Caco-2 (cell line): ENCODE measurements at regions not wholly inside any gene's neighbourhood (a gene's known extent, or its start where the extent isn't known, plus 50 kb on each side); places are given as distances from the start of the nearest gene placed in this dataset.

ENCODE experiments used
- BruUV-seq: library from RNA; stranded (reverse); fragments of 400-500 nt; replicated peaks from 2 replicates; lab custom pipeline; 2021; lab: Mats Ljungman, UMichigan
- CTCF ChIA-PET: fragments of 300-600 bp; sonication (Branson Sonifier 250); formaldehyde crosslinking; loops from one replicate; lab custom pipeline; 2022; ENCODE audit warnings: antibody characterized with exemption; lab: Charles Lee
- POLR2A ChIA-PET: fragments of 300-600 bp; sonication (Branson Sonifier 250); formaldehyde crosslinking; loops from one replicate; lab custom pipeline; 2022; ENCODE audit warnings: antibody characterized with exemption; lab: Charles Lee
- DNase-seq, 2 experiments: peaks; one replicate each; pipeline versions ENCODE4 v3.0.0 to v3.0.0-alpha.2; 2020 to 2022
- H3K27me3 ChIP-seq: replicated peaks from 2 replicates; pipeline ENCODE4 v1.6.0; 2011; ENCODE audit warnings: low read length; ENCODE audit not compliant: control insufficient read depth, insufficient read depth
- H3K36me3 ChIP-seq: 2 replicates; pipeline ENCODE4 v1.5.1; 2011; ENCODE audit warnings: low read length; ENCODE audit not compliant: control insufficient read depth, insufficient read depth
- H3K4me1 ChIP-seq: fragments of 250-450 bp; sonication (Bioruptor Pico); 2 replicates; pipeline ENCODE4 v1.5.1; 2020; ENCODE audit warnings: mild to moderate bottlenecking
- H3K4me3 ChIP-seq: 2 replicates; pipeline ENCODE4 v1.5.1; 2011; ENCODE audit warnings: low read depth, mild to moderate bottlenecking, control low read depth, low read length
- H3K9me3 ChIP-seq: fragments of 250-450 bp; sonication (Bioruptor Pico); 2 replicates; pipeline ENCODE4 v1.5.1; 2020; ENCODE audit warnings: mild to moderate bottlenecking, moderate library complexity
- H3K27ac Mint-ChIP-seq: one replicate; pipeline ENCODE4 v1.8.0; 2022; ENCODE audit warnings: mixed read lengths; ENCODE audit not compliant: unreplicated experiment
- H3K27me3 Mint-ChIP-seq: one replicate; pipeline ENCODE4 v1.8.0; 2022; ENCODE audit warnings: mixed read lengths; ENCODE audit not compliant: insufficient read depth, unreplicated experiment
- H3K36me3 Mint-ChIP-seq: one replicate; pipeline ENCODE4 v1.8.0; 2022; ENCODE audit warnings: mild to moderate bottlenecking, mixed read lengths; ENCODE audit not compliant: insufficient read depth, unreplicated experiment
- H3K4me1 Mint-ChIP-seq: one replicate; pipeline ENCODE4 v1.8.0; 2022; ENCODE audit warnings: low read depth, mixed read lengths; ENCODE audit not compliant: unreplicated experiment
- H3K4me3 Mint-ChIP-seq: one replicate; pipeline ENCODE4 v1.8.0; 2022; ENCODE audit warnings: mild to moderate bottlenecking, moderate library complexity, mixed read lengths; ENCODE audit not compliant: unreplicated experiment
- H3K9me3 Mint-ChIP-seq: one replicate; pipeline ENCODE4 v1.8.0; 2022; ENCODE audit warnings: mixed read lengths; ENCODE audit not compliant: unreplicated experiment
- CTCF ChIP-seq, 2 experiments: fragments of 200-600 bp in 1 of 2; IDR thresholded peaks; 1 replicate in 1 of 2; 2 replicates in 1 of 2; pipeline versions ENCODE4 v1.5.1 to v1.8.0; 2011 to 2022; ENCODE audit warnings: antibody characterized with exemption in 1 of 2, control low read depth in 1 of 2, inconsistent platforms in 1 of 2, low read depth in 1 of 2, low read length in 1 of 2, mild to moderate bottlenecking in 1 of 2, moderate library complexity in 1 of 2; ENCODE audit not compliant: insufficient read depth in 1 of 2, severe bottlenecking in 1 of 2, unreplicated experiment in 1 of 2
- intact Hi-C: fragments of 100-400 bp; cut with micrococcal nuclease; formaldehyde crosslinking; loops from one replicate; pipeline ENCODE4 v1.10.0; 2022; ENCODE audit not compliant: unreplicated experiment

- peaks cover 2% of the 10 kb centered on the region for H3K27me3 Mint-ChIP-seq
- Histone ChIP-seq H3K27me3 (no peaks in the 10 kb centered on the region), H3K4me3 (no peak overlapping the region), H3K9me3 (no peaks in the 10 kb centered on the region), H3K36me3 (no peaks in the 10 kb centered on the region), H3K4me1 (no peaks in the 10 kb centered on the region)
- intact Hi-C loops, result no loop called here
- BruUV-seq, result no TSS peak
- ChIA-PET POLR2A (no interaction called here), CTCF (no interaction called here)
- H3K9me3 Mint-ChIP-seq, result no peaks in the 10 kb centered on the region
- no peak overlapping the region for H3K4me3 Mint-ChIP-seq
- no peak for TF ChIP-seq CTCF (IDR thresholded peaks at IDR 0.05; ENCODE audit: insufficient read depth in 1 of 2, low read depth in 1 of 2, low read length in 1 of 2, severe bottlenecking in 1 of 2, unreplicated experiment in 1 of 2)
- H3K4me1 Mint-ChIP-seq, result no peaks in the 10 kb centered on the region
- H3K36me3 Mint-ChIP-seq, result peaks cover 6% of the 10 kb centered on the region
- no peak for DNase-seq
- H3K27ac Mint-ChIP-seq, result no peak overlapping the region
These were observed 93.0 kb upstream of the TTC34 start for GRCh38 chr1:2894381-2895041.

GRCh38 chr1:2896824-2897223 lies 95.3 kb upstream of the TTC34 start:
- intact Hi-C loops, result no loop called here
- peaks cover 6% of the 10 kb centered on the region for H3K36me3 Mint-ChIP-seq
- Histone ChIP-seq H3K4me3 (no peak overlapping the region), H3K27me3 (no peaks in the 10 kb centered on the region), H3K9me3 (no peaks in the 10 kb centered on the region), H3K4me1 (no peaks in the 10 kb centered on the region), H3K36me3 (no peaks in the 10 kb centered on the region)
- H3K4me3 Mint-ChIP-seq, result no peak overlapping the region
- CTCF ChIA-PET, result no interaction called here
- no peaks in the 10 kb centered on the region for H3K9me3 Mint-ChIP-seq
- H3K27me3 Mint-ChIP-seq, result peaks cover 2% of the 10 kb centered on the region
- BruUV-seq, result no TSS peak
- H3K27ac Mint-ChIP-seq, result no peak overlapping the region
- POLR2A ChIA-PET, result no interaction called here
- no peak for DNase-seq
- no peaks in the 10 kb centered on the region for H3K4me1 Mint-ChIP-seq
- no peak for TF ChIP-seq CTCF (IDR thresholded peaks at IDR 0.05; ENCODE audit: insufficient read depth in 1 of 2, low read depth in 1 of 2, low read length in 1 of 2, severe bottlenecking in 1 of 2, unreplicated experiment in 1 of 2)

- Histone ChIP-seq H3K4me1 (no peaks in the 10 kb centered on the region), H3K27me3 (no peaks in the 10 kb centered on the region), H3K9me3 (no peaks in the 10 kb centered on the region), H3K4me3 (no peak overlapping the region), H3K36me3 (no peaks in the 10 kb centered on the region)
- H3K4me1 Mint-ChIP-seq, result no peaks in the 10 kb centered on the region
- no peaks in the 10 kb centered on the region for H3K36me3 Mint-ChIP-seq
- CTCF ChIA-PET, result no interaction called here
- peaks cover 9% of the 10 kb centered on the region for H3K27me3 Mint-ChIP-seq
- no TSS peak for BruUV-seq
- POLR2A ChIA-PET, result no interaction called here
- no peak for DNase-seq
- H3K27ac Mint-ChIP-seq, result no peak overlapping the region
- no peak for TF ChIP-seq CTCF (IDR thresholded peaks at IDR 0.05; ENCODE audit: insufficient read depth in 1 of 2, low read depth in 1 of 2, low read length in 1 of 2, severe bottlenecking in 1 of 2, unreplicated experiment in 1 of 2)
- intact Hi-C loops, result no loop called here
- H3K4me3 Mint-ChIP-seq, result no peak overlapping the region
- H3K9me3 Mint-ChIP-seq, result no peaks in the 10 kb centered on the region
These were observed 101.7 kb upstream of the TTC34 start for GRCh38 chr1:2903226-2903625.
